GM11168 (cell line): ENCODE measurements at regions not wholly inside any gene's neighbourhood (a gene's known extent, or its start where the extent isn't known, plus 50 kb on each side); places are given as distances from the start of the nearest gene placed in this dataset.

Experiments
- in situ Hi-C: fragments of 300-500 bp; cut with MboI; formaldehyde crosslinking; loops from one replicate; pipeline ENCODE4 v1.12.0; 2022; ENCODE audit warnings: low sequenced_read_pairs; ENCODE audit not compliant: unreplicated experiment

- in situ Hi-C loops, result no loop called here
Measured at GRCh38 chr16:6363896-6364607, 968.6 kb upstream of the RBFOX1 start.

- in situ Hi-C loops, result no loop called here
Measured at GRCh38 chr16:6363396-6363795, 969.2 kb upstream of the RBFOX1 start.

DNA sequence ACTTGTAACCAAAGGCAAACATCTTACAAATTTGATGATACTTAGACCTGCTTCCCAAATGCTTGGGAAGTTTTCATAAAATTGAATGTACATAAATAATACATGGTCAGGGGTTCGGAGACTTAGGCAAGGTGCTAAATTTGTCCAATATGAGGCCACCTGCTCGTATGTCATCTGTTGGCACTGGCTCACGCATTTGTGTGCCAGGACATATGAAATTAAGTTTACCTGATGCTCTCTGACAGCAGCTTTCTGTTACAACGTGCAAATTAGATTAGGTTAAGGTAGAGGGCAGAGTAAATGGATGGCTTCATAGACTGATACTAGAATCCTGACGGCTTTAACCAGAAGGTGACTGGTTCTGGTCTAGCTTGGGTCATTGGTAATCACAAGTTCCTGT, 970.3 kb upstream of the RBFOX1 start:
- in situ Hi-C loops, result no loop called here

DNA sequence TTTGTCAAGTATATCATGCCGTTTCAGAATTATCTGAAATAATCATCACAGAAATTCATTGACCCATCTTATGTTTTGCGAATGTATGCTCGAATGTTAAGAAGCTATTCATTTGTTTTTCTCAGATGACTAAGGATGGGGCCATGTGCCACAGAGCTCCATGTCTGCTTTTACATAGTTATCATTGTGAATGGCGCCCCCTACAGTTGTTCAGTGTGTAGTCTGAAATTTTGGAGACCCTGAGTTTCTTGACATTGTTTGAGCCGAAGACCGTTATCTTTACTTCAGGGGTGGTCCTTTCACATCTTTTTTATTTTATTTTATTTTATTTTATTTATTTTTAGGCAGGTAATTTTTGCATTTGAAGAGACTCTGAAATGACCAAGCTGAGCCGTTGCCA, 972.0 kb upstream of the RBFOX1 start:
- in situ Hi-C loops, result no loop called here

DNA sequence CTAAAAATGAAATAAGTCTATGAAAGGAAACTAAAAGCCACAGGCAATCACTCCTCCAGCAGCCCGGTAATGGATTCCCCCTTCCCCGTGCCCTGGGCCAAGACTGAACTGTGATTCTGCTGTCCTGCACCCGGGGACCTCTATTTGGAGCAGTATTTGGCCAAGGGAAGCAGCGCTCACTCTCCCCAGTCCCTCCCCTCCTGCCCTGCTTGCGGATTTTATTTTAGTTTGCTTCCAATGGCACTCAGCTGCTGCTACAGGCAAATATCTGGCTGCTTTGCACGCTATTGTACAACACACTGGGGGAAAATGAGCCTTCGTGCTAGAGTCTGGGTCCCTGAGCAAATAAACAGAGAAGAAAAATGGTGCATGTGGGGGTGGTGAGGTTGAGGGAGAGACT, 975.7 kb upstream of the RBFOX1 start:
- in situ Hi-C loops, result no loop called here

- in situ Hi-C loops, result no loop called here
Measured at GRCh38 chr16:6349725-6350124, 982.9 kb upstream of the RBFOX1 start.

- in situ Hi-C loops, result no loop called here
Measured at GRCh38 chr16:6345090-6345489, 987.6 kb upstream of the RBFOX1 start.

GRCh38 chr16:6343157-6343556, 989.5 kb upstream of the RBFOX1 start:
- in situ Hi-C loops, result no loop called here

DNA sequence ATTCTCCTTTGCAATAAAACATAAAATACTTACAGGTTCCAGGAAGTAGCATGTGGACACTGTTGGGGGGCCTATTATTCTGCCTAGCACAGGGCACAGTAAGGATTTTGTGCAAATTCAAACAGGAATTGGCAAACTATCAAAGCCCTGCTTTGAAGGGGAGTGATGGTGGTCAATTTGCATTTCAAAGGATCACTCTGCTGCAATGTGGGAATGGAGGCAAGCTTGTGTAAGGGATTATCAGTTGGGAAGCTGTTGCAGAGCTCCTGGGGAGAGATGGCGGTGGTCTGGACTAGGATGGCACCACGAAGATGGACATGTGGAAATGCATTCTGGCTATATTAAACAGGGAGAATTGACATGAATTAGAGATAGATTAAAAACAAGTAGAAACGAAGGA, 990.7 kb upstream of the RBFOX1 start:
- in situ Hi-C loops, result no loop called here

DNA sequence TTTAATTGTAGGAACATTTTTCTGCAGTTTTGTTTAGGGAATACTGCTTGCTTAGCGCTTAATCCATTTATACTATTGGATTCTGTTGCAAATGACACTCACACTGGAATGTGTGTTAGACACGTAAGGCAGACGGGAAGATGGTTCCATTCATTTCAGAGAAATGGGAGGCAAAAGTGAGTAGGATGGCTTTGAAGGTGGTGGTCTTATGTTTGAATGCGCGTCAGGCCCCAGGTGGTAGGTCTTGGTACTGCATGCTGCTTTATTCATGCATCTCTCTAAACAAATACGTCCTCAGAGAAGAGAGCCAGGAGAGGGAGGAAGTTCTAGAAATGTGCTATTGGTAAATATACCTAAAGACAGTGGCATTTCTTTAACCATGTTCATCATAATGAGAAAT, 997.6 kb upstream of the RBFOX1 start:
- in situ Hi-C loops, result no loop called here

- in situ Hi-C loops, result no loop called here
Measured at GRCh38 chr16:6331770-6332169, 1000.9 kb upstream of the RBFOX1 start.

- in situ Hi-C loops, result no loop called here
Measured at GRCh38 chr16:6317934-6318333, 1014.7 kb upstream of the RBFOX1 start.

GRCh38 chr16:6309271-6309670, 1023.4 kb upstream of the RBFOX1 start:
- in situ Hi-C loops, result no loop called here

DNA sequence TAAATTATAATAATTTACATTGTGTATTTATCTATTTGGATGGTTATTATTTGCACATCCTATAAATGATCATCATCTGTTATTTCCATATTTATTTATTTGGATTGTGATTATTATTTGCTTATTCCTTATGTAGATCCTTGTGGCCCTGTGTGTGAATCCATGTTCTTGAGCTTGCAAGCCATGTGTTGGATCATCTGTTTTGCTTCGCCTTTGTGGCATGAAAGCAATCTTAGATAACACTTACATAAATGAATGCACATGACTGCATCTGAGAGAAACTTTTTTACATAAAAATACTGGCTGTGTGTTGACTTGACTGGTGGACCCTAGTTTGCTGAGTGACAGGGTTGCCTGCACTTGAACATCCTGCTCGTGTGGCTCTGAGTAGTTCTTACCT, 1024.5 kb upstream of the RBFOX1 start:
- in situ Hi-C loops, result no loop called here

GRCh38 chr16:6300523-6300922, 1032.1 kb upstream of the RBFOX1 start:
- in situ Hi-C loops, result no loop called here

DNA sequence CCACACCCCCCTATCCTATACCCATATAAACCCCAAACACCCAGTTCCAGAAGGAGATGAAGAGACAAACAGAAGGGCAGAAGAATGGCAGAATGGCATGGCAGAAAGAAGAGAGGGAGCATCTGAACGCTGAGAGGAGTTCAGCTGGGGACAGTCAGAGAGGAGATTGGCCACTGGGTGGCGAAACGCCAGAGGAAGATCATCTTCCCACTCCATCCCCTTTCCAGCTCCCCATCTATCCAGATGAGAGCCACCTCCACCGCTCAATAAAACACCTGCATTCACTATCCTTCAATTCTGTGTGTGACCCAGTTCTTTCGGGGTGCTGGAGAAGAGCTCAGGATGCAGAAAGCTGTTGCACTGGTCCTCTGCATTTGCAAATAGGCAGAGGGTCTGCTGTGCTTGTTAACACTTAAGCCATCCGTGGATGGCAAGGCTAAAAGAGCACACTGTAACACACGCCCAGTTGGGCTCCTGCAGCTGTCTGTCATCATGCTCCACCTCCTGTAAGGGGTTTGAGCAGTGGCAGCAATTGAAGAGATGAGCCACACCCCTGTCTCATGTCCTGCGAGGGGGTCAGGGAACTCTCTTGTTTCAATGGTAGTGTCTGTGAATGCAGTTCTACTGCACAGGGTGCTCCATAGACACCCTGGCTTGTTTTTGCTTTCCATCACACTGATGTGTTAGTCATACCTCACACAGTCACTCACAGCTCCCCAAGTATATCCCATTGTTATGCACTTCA, 1034.8 kb upstream of the RBFOX1 start:
- in situ Hi-C loops, result no loop called here

GRCh38 chr16:6286176-6286575, 1046.5 kb upstream of the RBFOX1 start:
- in situ Hi-C loops, result no loop called here

DNA sequence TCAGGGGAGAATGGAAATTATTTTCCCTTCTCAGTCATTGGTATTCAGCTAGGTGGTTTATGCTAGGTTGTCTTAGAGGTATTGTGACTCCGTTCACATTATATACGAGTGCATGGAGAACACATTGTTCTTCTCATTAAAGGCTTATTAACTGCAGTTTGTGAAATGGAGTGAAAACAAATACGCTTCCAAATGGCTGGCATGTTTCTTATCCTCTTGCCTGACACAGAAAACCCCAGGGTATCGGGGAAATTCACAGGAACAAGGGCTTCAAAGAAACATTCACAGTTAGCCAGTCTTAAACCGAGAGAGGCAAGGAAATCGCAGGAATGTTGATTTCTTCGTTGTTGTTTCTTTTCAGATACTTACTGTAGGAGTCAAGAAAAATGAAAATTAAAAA, 1047.9 kb upstream of the RBFOX1 start:
- in situ Hi-C loops, result no loop called here

GRCh38 chr16:6281994-6282393, 1050.7 kb upstream of the RBFOX1 start:
- in situ Hi-C loops, result no loop called here

DNA sequence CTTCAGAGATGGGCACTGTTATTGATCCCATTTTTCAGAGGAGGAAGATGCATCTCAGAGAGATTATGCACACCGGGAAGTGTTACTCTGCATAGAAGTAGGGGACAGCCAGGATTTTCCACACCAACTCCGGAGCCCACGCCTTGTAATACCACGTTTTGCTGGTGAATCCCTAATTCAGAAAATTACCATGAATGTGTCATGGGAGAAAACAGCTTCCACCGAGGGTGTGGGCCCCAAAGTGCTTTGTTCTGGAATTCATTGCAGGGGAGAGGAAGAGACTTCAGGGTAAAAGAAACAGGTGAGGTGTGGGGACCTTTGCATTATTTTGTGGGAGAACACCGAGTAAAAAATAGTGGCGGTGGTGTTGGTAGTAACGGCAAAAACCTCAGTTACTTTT, 1051.4 kb upstream of the RBFOX1 start:
- in situ Hi-C loops, result no loop called here

DNA sequence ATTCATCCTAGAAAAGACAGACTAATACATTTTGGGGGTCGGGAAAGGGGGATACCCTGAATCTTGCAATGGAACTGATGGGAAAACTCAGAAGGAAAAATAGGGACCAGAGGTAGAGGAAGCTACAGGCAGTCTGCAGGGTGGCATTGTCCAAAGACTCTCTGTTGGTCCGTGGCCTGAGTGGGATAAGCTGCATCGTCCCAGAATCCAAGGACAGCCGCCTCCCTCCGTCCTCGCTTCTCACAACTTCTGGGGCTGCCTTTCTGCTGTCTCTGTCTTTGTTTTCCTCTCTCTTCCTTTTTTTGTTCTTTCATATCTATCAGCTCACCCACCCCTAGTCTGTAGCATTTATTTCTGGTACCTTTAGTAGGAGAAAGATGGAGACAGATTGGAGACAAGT, 1052.6 kb upstream of the RBFOX1 start:
- in situ Hi-C loops, result no loop called here

DNA sequence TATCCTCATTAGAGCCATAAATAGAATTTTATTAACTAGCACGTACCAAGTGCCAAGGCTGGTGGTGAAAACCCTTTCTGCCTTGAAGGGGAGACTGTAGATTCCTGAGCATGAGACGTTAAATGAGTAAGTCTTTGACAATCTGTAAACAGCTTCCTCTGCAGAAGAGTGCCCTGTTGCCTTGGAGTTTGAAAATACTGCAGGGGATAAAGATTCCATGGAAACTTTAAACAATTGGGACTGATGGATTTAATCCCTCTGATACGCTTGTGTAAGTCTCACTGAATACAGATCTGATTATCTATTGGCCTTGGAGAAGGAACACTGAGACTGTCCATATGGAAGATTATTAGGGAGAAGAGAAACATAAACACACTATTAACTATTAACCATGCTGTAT, 1053.4 kb upstream of the RBFOX1 start:
- in situ Hi-C loops, result no loop called here
